ENCODE measurements at regions not wholly inside any gene's neighbourhood (a gene's known extent, or its start where the extent isn't known, plus 50 kb on each side); places are given as distances from the start of the nearest gene placed in this dataset.
"Not testable (repeated sequence)": the region's sequence is repeated elsewhere in the genome, so short reads cannot be mapped to it uniquely, and the experiment has no call there.

- Mint-ChIP-seq H3K36me3 (ENCODE audit: insufficient read depth) (no peaks in the 10 kb centered on the region), H3K4me1 (ENCODE audit: low read depth in 2 of 2) (no peaks in the 10 kb centered on the region), H3K27me3 (no peaks in the 10 kb centered on the region), H3K27ac (no peak overlapping the region), H3K4me3 (no peak overlapping the region), H3K9me3 (peaks cover 4 to 18% of the 10 kb centered on the region in 2 donors)
- ATAC-seq (replicated peaks) (no peak), DNase-seq (no peak)
Measured at GRCh38 chr18:53883771-53884170, 340.7 kb downstream of the MBD2 start.

GRCh38 chr18:53874103-53874502 is 350.4 kb downstream of the MBD2 start:
- DNase-seq (no peak), ATAC-seq (replicated peaks) (no peak)
- no peaks in the 10 kb centered on the region for H3K27me3 Mint-ChIP-seq
- H3K27ac Mint-ChIP-seq = no peak overlapping the region
- H3K4me1 Mint-ChIP-seq (ENCODE audit: low read depth in 2 of 2) = no peaks in the 10 kb centered on the region
- H3K9me3 Mint-ChIP-seq = peaks cover 0 to 7% of the 10 kb centered on the region in 2 donors
- no peak overlapping the region for H3K4me3 Mint-ChIP-seq
- H3K36me3 Mint-ChIP-seq (ENCODE audit: insufficient read depth) = peaks cover 2% of the 10 kb centered on the region

- no peaks in the 10 kb centered on the region for H3K27me3 Mint-ChIP-seq
Measured at GRCh38 chr18:53864770-53865169, 359.7 kb downstream of the MBD2 start.

GRCh38 chr18:53862921-53863320 is 361.5 kb downstream of the MBD2 start:
- H3K27me3 Mint-ChIP-seq = no peaks in the 10 kb centered on the region
- H3K4me3 Mint-ChIP-seq = no peak overlapping the region
- DNase-seq (no peak), ATAC-seq (replicated peaks) (no peak)
- H3K4me1 Mint-ChIP-seq (ENCODE audit: low read depth in 2 of 2) = no peaks in the 10 kb centered on the region
- no peaks in the 10 kb centered on the region for H3K36me3 Mint-ChIP-seq (ENCODE audit: insufficient read depth)
- H3K27ac Mint-ChIP-seq = no peak overlapping the region
- no peaks in the 10 kb centered on the region for H3K9me3 Mint-ChIP-seq

More at GRCh38 chr18:53864770-53865169, 359.7 kb downstream of the MBD2 start:
- Mint-ChIP-seq H3K27ac (no peak overlapping the region), H3K9me3 (peaks cover 0 to 5% of the 10 kb centered on the region in 2 donors), H3K4me3 (no peak overlapping the region), H3K36me3 (ENCODE audit: insufficient read depth) (no peaks in the 10 kb centered on the region), H3K4me1 (ENCODE audit: low read depth in 2 of 2) (no peaks in the 10 kb centered on the region)
- ATAC-seq (replicated peaks) = no peak
- no peak for DNase-seq

- peaks cover 0 to 1% of the 10 kb centered on the region in 2 donors for H3K9me3 Mint-ChIP-seq
- H3K4me3 Mint-ChIP-seq = no peak overlapping the region
- H3K27ac Mint-ChIP-seq = no peak overlapping the region
- ATAC-seq (replicated peaks) (no peak), DNase-seq (no peak)
- no peaks in the 10 kb centered on the region for H3K4me1 Mint-ChIP-seq (ENCODE audit: low read depth in 2 of 2)
- no peaks in the 10 kb centered on the region for H3K36me3 Mint-ChIP-seq (ENCODE audit: insufficient read depth)
- no peaks in the 10 kb centered on the region for H3K27me3 Mint-ChIP-seq
Measured at GRCh38 chr18:53861185-53861584, 363.3 kb downstream of the MBD2 start.

DNA sequence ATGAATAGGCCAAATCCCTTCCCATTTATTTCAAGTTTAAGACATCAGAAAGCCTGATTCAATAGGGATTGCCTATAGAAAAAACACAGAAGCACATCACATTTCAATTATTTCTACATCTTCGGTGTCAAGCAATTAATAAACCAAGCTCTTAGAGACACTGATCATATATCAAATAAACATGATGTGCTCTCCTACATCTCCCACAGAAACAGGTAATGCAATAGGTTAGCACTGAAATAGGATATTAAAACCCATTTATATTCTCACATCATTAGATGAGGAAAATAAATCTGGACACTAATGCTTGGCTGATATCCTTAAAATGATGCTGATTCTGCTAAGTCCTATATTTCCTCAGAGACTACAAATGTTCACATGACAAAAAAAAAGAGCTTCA is 364.7 kb downstream of the MBD2 start:
- ATAC-seq (replicated peaks) = no peak
- DNase-seq = no peak

DNA sequence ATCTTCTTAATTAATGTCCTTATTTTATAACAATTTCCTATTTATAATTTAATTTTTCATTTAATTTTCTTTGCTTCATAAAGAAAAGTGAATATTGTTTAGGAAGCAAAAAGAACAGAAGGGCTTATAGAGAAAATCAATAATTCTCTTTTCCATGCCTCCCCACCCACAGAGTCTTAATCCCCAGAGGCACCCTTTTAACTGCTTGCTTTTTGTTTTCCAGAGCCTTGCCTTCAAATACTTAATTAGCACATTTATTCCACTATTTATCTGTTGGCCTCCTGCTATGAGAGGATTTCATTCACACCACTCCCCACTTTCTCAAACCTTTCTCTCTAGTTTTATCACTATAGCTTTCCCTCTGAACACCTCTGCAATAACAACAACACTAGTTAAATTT is 373.6 kb downstream of the MBD2 start:
- Mint-ChIP-seq H3K4me1 (ENCODE audit: low read depth in 2 of 2) (no peaks in the 10 kb centered on the region), H3K27me3 (no peaks in the 10 kb centered on the region)

More for the DNA sequence above, 364.7 kb downstream of the MBD2 start:
- Mint-ChIP-seq H3K36me3 (ENCODE audit: insufficient read depth) (no peaks in the 10 kb centered on the region), H3K4me3 (no peak overlapping the region), H3K9me3 (peaks cover 0 to 5% of the 10 kb centered on the region in 2 donors), H3K27ac (no peak overlapping the region), H3K4me1 (ENCODE audit: low read depth in 2 of 2) (no peaks in the 10 kb centered on the region), H3K27me3 (no peaks in the 10 kb centered on the region)

DNA sequence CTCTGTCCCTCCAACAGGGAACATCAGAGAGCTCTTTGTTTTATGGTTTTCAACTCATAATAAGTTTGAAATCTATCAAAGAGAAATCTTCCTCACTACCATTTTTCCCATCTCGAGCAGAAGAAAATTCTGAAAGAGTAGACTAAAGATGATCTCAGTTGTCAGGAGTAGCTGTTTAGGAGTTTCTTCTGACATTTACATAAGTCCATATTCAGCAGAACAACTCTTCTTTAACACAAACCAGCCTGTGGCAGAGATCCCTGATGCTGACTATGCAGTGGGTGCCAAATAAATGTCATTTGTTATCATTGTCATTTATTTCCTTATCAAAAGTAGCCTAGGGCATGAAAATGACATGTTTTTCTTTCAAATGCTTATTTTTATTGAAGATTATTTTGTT is 380.7 kb downstream of the MBD2 start:
- no peaks in the 10 kb centered on the region for H3K4me1 Mint-ChIP-seq (ENCODE audit: low read depth in 2 of 2)
- no peak overlapping the region for H3K4me3 Mint-ChIP-seq
- H3K27me3 Mint-ChIP-seq = no peaks in the 10 kb centered on the region
- peaks cover under 1 to 18% of the 10 kb centered on the region in 2 donors for H3K9me3 Mint-ChIP-seq
- no peaks in the 10 kb centered on the region for H3K36me3 Mint-ChIP-seq (ENCODE audit: insufficient read depth)
- no peak overlapping the region for H3K27ac Mint-ChIP-seq
- ATAC-seq (replicated peaks) (no peak), DNase-seq (no peak)

More for the DNA sequence above, 373.6 kb downstream of the MBD2 start:
- DNase-seq = no peak
- Mint-ChIP-seq H3K36me3 (ENCODE audit: insufficient read depth) (no peaks in the 10 kb centered on the region), H3K9me3 (peaks cover 12 to 21% of the 10 kb centered on the region in 2 donors), H3K27ac (no peak overlapping the region), H3K4me3 (no peak overlapping the region)
- no peak for ATAC-seq (replicated peaks)

- ATAC-seq (replicated peaks) (no peak), DNase-seq (no peak)
- Mint-ChIP-seq H3K4me3 (no peak overlapping the region), H3K4me1 (ENCODE audit: low read depth in 2 of 2) (no peaks in the 10 kb centered on the region), H3K27me3 (no peaks in the 10 kb centered on the region), H3K36me3 (ENCODE audit: insufficient read depth) (no peaks in the 10 kb centered on the region), H3K9me3 (peaks cover 0 to 18% of the 10 kb centered on the region in 2 donors), H3K27ac (no peak overlapping the region)
Measured at GRCh38 chr18:53843113-53843760, 381.2 kb downstream of the MBD2 start.

DNA sequence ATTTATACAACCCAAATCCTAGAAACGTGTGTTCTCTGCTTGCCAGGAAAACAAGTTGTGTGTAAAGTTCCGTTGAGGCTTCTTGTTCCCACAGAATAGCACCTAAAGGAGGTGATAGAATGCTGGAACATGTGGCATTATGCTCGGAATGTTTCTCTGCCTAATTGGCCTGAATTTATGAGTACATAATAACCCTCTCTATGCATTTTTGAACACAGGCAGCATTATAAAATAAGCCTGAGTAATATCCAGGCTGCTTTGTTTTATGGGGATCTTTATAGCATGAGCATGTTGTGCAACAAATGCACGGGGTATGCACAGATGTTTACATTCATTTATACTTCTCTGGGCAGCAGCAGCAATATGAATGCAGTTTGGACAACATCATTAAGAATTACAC is 385.7 kb downstream of the MBD2 start:
- no peak for DNase-seq
- no peak overlapping the region for H3K4me3 Mint-ChIP-seq
- H3K27ac Mint-ChIP-seq = no peak overlapping the region
- peaks cover 0 to 38% of the 10 kb centered on the region in 2 donors for H3K9me3 Mint-ChIP-seq
- H3K36me3 Mint-ChIP-seq (ENCODE audit: insufficient read depth) = no peaks in the 10 kb centered on the region
- H3K4me1 Mint-ChIP-seq (ENCODE audit: low read depth in 2 of 2) = no peaks in the 10 kb centered on the region
- H3K27me3 Mint-ChIP-seq = no peaks in the 10 kb centered on the region
- ATAC-seq (replicated peaks) = no peak

GRCh38 chr18:53821141-53821540 is 403.3 kb downstream of the MBD2 start:
- DNase-seq; ATAC-seq (replicated peaks); H3K27ac Mint-ChIP-seq; H3K4me3 Mint-ChIP-seq; H3K4me1 Mint-ChIP-seq (ENCODE audit: low read depth in 2 of 2); H3K36me3 Mint-ChIP-seq (ENCODE audit: insufficient read depth); H3K27me3 Mint-ChIP-seq: not testable (repeated sequence)
- peaks cover 12 to 37% of the 10 kb centered on the region in 2 donors for H3K9me3 Mint-ChIP-seq

DNA sequence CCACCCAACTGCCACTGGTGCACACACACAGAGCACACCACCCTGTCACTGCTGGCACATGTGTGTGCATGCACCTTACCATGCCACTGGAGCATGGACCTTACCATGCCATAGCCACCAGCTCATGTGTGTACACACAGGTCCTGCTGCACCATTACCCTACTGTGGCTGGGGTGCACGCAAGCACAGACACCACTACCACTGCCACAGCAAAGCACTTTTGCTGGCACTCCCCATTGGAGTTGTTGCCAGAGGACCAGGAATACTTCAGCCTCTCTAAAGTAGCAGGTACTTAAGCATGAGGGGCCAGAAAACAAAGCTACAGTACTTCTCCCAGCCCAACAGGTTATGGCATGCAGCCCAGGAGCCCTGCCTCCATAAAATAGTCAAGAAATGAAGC is 404.8 kb downstream of the MBD2 start:
- peaks cover 9 to 26% of the 10 kb centered on the region in 2 donors for H3K9me3 Mint-ChIP-seq
- H3K4me1 Mint-ChIP-seq (ENCODE audit: low read depth in 2 of 2) = no peaks in the 10 kb centered on the region
- ATAC-seq (replicated peaks) (no peak), DNase-seq (no peak)
- no peaks in the 10 kb centered on the region for H3K27me3 Mint-ChIP-seq
- no peak overlapping the region for H3K27ac Mint-ChIP-seq
- H3K36me3 Mint-ChIP-seq (ENCODE audit: insufficient read depth) = no peaks in the 10 kb centered on the region
- H3K4me3 Mint-ChIP-seq = no peak overlapping the region

DNA sequence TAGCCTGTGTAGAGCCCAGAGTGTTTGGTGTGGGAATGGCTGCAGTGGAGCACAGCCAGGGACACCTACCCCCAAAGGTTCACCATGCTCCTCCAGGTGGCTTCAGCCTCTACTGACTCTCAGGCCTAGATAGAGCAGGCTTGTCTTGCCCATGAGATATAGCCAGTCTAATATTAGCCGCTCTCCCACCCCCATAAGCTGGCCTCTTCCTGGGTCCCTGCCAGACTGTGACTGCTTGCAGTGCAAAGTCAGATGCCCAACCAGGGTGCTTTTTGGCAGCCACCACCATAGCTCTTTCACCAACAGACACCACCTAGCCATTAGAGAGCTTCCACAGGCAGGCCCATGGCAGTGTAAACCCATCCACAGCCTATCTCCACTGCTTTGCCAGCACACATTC is 405.3 kb downstream of the MBD2 start:
- H3K4me1 Mint-ChIP-seq (ENCODE audit: low read depth in 2 of 2) = no peaks in the 10 kb centered on the region

GRCh38 chr18:53817976-53818950 is 406.2 kb downstream of the MBD2 start:
- no peaks in the 10 kb centered on the region for H3K36me3 Mint-ChIP-seq (ENCODE audit: insufficient read depth)
- no peaks in the 10 kb centered on the region for H3K27me3 Mint-ChIP-seq
- peaks cover 8 to 23% of the 10 kb centered on the region in 2 donors for H3K9me3 Mint-ChIP-seq
- ATAC-seq (replicated peaks) (no peak), DNase-seq (no peak)
- no peaks in the 10 kb centered on the region for H3K4me1 Mint-ChIP-seq (ENCODE audit: low read depth in 2 of 2)
- H3K27ac Mint-ChIP-seq = no peak overlapping the region
- H3K4me3 Mint-ChIP-seq = no peak overlapping the region

More for the DNA sequence above, 405.3 kb downstream of the MBD2 start:
- DNase-seq (no peak), ATAC-seq (replicated peaks) (no peak)
- H3K9me3 Mint-ChIP-seq = peaks cover 9 to 26% of the 10 kb centered on the region in 2 donors
- no peaks in the 10 kb centered on the region for H3K27me3 Mint-ChIP-seq
- H3K4me3 Mint-ChIP-seq = no peak overlapping the region
- H3K36me3 Mint-ChIP-seq (ENCODE audit: insufficient read depth) = no peaks in the 10 kb centered on the region
- no peak overlapping the region for H3K27ac Mint-ChIP-seq

All from effector memory CD8-positive, alpha-beta T cell (primary cell).